Thyroid gland (tissue), 4 donors: ENCODE measurements at regions not wholly inside any gene's neighbourhood (a gene's known extent, or its start where the extent isn't known, plus 50 kb on each side); places are given as distances from the start of the nearest gene placed in this dataset.

Experiments used
- DNase-seq, 2 donors: peaks; one replicate each; pipeline ENCODE4 v3.0.0-alpha.2; 2019
- H3K27ac ChIP-seq, 3 donors: fragments of 200-600 bp; sonication (generic); 1 replicate in 2 of 3; 2 replicates in 1 of 3; pipeline ENCODE4 v1.5.1; 2016 to 2019; ENCODE audit warnings: mild to moderate bottlenecking in 1 of 3, moderate library complexity in 1 of 3
- H3K27me3 ChIP-seq: fragments of 200-600 bp; sonication (generic); one replicate; pipeline ENCODE4 v1.5.1; 2019
- H3K36me3 ChIP-seq, 2 donors: fragments of 200-600 bp; sonication (generic); one replicate each; pipeline ENCODE4 v1.5.1; 2016 to 2019
- H3K4me1 ChIP-seq, 2 donors: fragments of 200-600 bp; sonication (generic); one replicate each; pipeline ENCODE4 v1.5.1; 2017 to 2019
- H3K4me3 ChIP-seq, 3 donors: fragments of 200-600 bp; sonication (generic); replicated peaks in 1 of 3; 1 replicate in 2 of 3; 2 replicates in 1 of 3; pipeline ENCODE4 v1.5.1; 2016; ENCODE audit warnings: mild to moderate bottlenecking in 1 of 3
- H3K9me3 ChIP-seq: fragments of 200-600 bp; sonication (generic); one replicate; pipeline ENCODE4 v1.5.1; 2017
- CTCF ChIP-seq, 6 experiments: fragments of 200-600 bp in 3 of 6; fragments of 450-650 bp in 3 of 6; sonication (generic) in 3 of 6; IDR thresholded peaks; one replicate each; pipeline ENCODE4 v1.5.1; 2016 to 2019; ENCODE audit warnings: antibody characterized with exemption in 6 of 6, mild to moderate bottlenecking in 2 of 6, inconsistent platforms in 1 of 6, moderate library complexity in 1 of 6
- POLR2A ChIP-seq, 2 donors: fragments of 450-650 bp; IDR thresholded peaks; one replicate each; pipeline ENCODE4 v1.6.1; 2017; ENCODE audit warnings: antibody characterized with exemption in 2 of 2, mild to moderate bottlenecking in 2 of 2, moderate library complexity in 1 of 2
- WGBS, 2 donors: methylation state at CpG; one replicate each; pipeline ENCODE4 v1.1.5; 2017; 5-methylcytosine and 5-hydroxymethylcytosine counted together
- intact Hi-C: fragments of 100-400 bp; cut with DNase I; formaldehyde crosslinking; loops from one replicate; pipeline ENCODE4 v1.15.1; 2023

- no peak for DNase-seq
- peaks cover 0 to 9% of the 10 kb centered on the region in 2 donors for H3K4me1 ChIP-seq
- no peaks in the 10 kb centered on the region for H3K9me3 ChIP-seq
- WGBS, 2 donors: 82 to 87% methylated on average over 2 of the region's 2 CpGs
- no peaks in the 10 kb centered on the region for H3K36me3 ChIP-seq
- intact Hi-C loops: no loop called here
- no peaks in the 10 kb centered on the region for H3K27me3 ChIP-seq
- H3K27ac ChIP-seq: no peak overlapping the region
- TF ChIP-seq POLR2A (IDR thresholded peaks at IDR 0.05) (no peak), CTCF (IDR thresholded peaks at IDR 0.05) (no peak)
- no peak overlapping the region for H3K4me3 ChIP-seq
These were observed 160.8 kb upstream of the ANK2 start for GRCh38 chr4:112888622-112889021.

- intact Hi-C loops: no loop called here
- H3K36me3 ChIP-seq: no peaks in the 10 kb centered on the region
- TF ChIP-seq POLR2A (IDR thresholded peaks at IDR 0.05): no peak
- H3K4me1 ChIP-seq: peaks cover 0 to 9% of the 10 kb centered on the region in 2 donors
- no peaks in the 10 kb centered on the region for H3K9me3 ChIP-seq
- H3K4me3 ChIP-seq: no peak overlapping the region
- DNase-seq: no peak
- no peaks in the 10 kb centered on the region for H3K27me3 ChIP-seq
- peak overlapping the region in 2 of 3 donors; percentile 40 to 70 for H3K27ac ChIP-seq
These were observed 160.3 kb upstream of the ANK2 start for GRCh38 chr4:112889199-112889598.

GRCh38 chr4:112889619-112890527, 159.6 kb upstream of the ANK2 start:
- Histone ChIP-seq H3K9me3 (no peaks in the 10 kb centered on the region), H3K4me3 (no peak overlapping the region), H3K36me3 (no peaks in the 10 kb centered on the region), H3K4me1 (peaks cover 0 to 9% of the 10 kb centered on the region in 2 donors), H3K27ac (peak overlapping the region; percentile 36 to 70 (median 40)), H3K27me3 (no peaks in the 10 kb centered on the region)
- whole genome bisulfite sequencing, 2 donors: 19 to 33% methylated on average over 5 of the region's 5 CpGs
- intact Hi-C loops: no loop called here
- DNase-seq: no peak
- TF ChIP-seq POLR2A (IDR thresholded peaks at IDR 0.05) (no peak), CTCF (IDR thresholded peaks at IDR 0.05) (no peak)

- Histone ChIP-seq H3K27me3 (no peaks in the 10 kb centered on the region), H3K4me3 (no peak overlapping the region), H3K4me1 (peaks cover 0 to 11% of the 10 kb centered on the region in 2 donors), H3K9me3 (no peaks in the 10 kb centered on the region), H3K36me3 (no peaks in the 10 kb centered on the region), H3K27ac (no peak overlapping the region)
- TF ChIP-seq CTCF (IDR thresholded peaks at IDR 0.05) (no peak), POLR2A (IDR thresholded peaks at IDR 0.05) (no peak)
- DNase-seq: no peak
- 89 to 94% methylated on average over 3 of the region's 3 CpGs for WGBS, 2 donors
- intact Hi-C loops: no loop called here
These were observed 155.0 kb upstream of the ANK2 start for GRCh38 chr4:112894480-112894879.

- WGBS, 2 donors: 88 to 94% methylated on average over 1 of the region's 1 CpG
- no peak overlapping the region for H3K27ac ChIP-seq
- no peaks in the 10 kb centered on the region for H3K9me3 ChIP-seq
- DNase-seq: no peak
- H3K4me1 ChIP-seq: peaks cover 0 to 7% of the 10 kb centered on the region in 2 donors
- H3K27me3 ChIP-seq: no peaks in the 10 kb centered on the region
- H3K4me3 ChIP-seq: no peak overlapping the region
- TF ChIP-seq CTCF (IDR thresholded peaks at IDR 0.05) (no peak), POLR2A (IDR thresholded peaks at IDR 0.05) (no peak)
- H3K36me3 ChIP-seq: no peaks in the 10 kb centered on the region
- intact Hi-C loops: no loop called here
These were observed 154.5 kb upstream of the ANK2 start for GRCh38 chr4:112894951-112895350.
